ENCODE measurements at regions not wholly inside any gene's neighbourhood (a gene's known extent, or its start where the extent isn't known, plus 50 kb on each side); places are given as distances from the start of the nearest gene placed in this dataset.

DNA sequence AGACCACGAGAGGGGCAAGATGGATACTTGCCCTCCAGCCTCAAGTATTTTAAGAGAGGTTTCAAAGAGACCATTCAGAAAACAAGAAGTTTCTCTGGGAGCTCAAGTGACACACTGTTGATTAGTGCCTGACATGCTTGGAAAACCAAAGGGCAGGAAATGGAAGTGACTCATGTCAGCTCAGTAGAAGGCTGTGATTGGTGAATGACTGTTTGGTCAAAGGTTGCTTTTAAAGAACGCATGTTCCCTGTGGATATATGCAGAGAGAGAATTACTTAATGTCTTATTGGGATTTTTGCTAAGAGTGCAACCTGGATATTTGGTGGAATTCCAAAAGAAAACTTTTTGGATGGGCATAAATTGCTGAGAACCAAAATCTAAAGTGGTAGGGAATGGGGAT, 549.9 kb downstream of the XIRP2 start:
- H3K27ac ChIP-seq, result no peak overlapping the region
- no peak overlapping the region for H3K4me3 ChIP-seq
- no peaks in the 10 kb centered on the region for H3K36me3 ChIP-seq
- DNase-seq, result no peak
- WGBS, 2 donors, result 46 to 49% methylated on average over 2 of the region's 2 CpGs
- no peaks in the 10 kb centered on the region for H3K9me3 ChIP-seq
- no peaks in the 10 kb centered on the region for H3K27me3 ChIP-seq
- TF ChIP-seq, protein P1, sequence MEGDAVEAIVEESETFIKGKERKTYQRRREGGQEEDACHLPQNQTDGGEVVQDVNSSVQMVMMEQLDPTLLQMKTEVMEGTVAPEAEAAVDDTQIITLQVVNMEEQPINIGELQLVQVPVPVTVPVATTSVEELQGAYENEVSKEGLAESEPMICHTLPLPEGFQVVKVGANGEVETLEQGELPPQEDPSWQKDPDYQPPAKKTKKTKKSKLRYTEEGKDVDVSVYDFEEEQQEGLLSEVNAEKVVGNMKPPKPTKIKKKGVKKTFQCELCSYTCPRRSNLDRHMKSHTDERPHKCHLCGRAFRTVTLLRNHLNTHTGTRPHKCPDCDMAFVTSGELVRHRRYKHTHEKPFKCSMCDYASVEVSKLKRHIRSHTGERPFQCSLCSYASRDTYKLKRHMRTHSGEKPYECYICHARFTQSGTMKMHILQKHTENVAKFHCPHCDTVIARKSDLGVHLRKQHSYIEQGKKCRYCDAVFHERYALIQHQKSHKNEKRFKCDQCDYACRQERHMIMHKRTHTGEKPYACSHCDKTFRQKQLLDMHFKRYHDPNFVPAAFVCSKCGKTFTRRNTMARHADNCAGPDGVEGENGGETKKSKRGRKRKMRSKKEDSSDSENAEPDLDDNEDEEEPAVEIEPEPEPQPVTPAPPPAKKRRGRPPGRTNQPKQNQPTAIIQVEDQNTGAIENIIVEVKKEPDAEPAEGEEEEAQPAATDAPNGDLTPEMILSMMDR (IDR thresholded peaks at IDR 0.05), result no peak
- TF ChIP-seq POLR2A (IDR thresholded peaks at IDR 0.05), result no peak
- H3K4me1 ChIP-seq, result no peaks in the 10 kb centered on the region
- intact Hi-C loops (cut with DNase I), result no loop called here

DNA sequence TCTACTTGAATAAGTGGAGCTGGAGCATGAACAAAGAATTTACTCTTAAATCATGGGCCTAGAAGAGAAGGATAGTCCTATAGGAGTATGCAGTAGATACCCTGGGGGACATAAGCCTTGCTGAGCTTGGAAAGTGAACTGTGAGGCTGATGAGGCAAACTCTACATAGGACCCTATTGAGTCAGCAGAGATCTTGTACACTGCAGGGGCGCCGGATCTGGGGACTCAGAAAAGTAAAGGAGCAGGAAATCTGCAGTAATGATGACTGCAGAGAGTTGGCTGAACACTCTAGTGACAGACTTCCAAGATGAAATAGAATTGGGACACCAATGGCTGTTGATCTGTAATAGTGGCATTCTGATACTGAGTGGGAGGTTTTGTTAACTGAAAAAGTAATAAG, 543.7 kb downstream of the XIRP2 start:
- TF ChIP-seq, protein P1 (IDR thresholded peaks at IDR 0.05), result no peak
- no peak for TF ChIP-seq POLR2A (IDR thresholded peaks at IDR 0.05)
- no peak overlapping the region for H3K4me3 ChIP-seq
- no peaks in the 10 kb centered on the region for H3K9me3 ChIP-seq
- H3K27ac ChIP-seq, result no peak overlapping the region
- DNase-seq, result no peak
- no peaks in the 10 kb centered on the region for H3K4me1 ChIP-seq
- intact Hi-C loops (cut with DNase I), result no loop called here
- no peaks in the 10 kb centered on the region for H3K27me3 ChIP-seq
- no peaks in the 10 kb centered on the region for H3K36me3 ChIP-seq
- 64 to 84% methylated on average over 2 of the region's 2 CpGs for WGBS, 2 donors

DNA sequence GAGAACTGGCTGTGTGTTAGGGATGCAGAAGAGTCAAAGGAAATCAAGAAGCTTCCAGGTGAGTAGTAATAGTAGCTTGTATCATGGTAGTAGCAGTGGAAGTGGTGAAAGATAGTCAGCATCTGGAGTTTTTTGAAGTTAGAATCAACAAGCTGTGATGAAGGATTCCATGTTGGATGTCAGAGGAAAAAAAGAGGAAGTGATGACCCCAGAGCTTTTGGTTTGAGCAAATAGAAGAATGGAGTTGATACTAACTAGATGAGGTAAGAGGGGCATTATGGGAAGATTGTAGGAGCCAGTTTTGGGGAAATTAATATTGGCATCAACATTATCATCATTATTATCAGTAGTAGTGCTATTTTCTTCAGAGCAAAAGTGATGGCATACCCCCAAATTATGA, 542.2 kb downstream of the XIRP2 start:
- Histone ChIP-seq H3K4me1 (no peaks in the 10 kb centered on the region), H3K9me3 (no peaks in the 10 kb centered on the region), H3K4me3 (no peak overlapping the region), H3K27ac (no peak overlapping the region), H3K27me3 (no peaks in the 10 kb centered on the region), H3K36me3 (no peaks in the 10 kb centered on the region)
- no peak for TF ChIP-seq POLR2A (IDR thresholded peaks at IDR 0.05)
- TF ChIP-seq, protein P1 (IDR thresholded peaks at IDR 0.05), result no peak
- intact Hi-C loops (cut with DNase I), result no loop called here
- DNase-seq, result no peak

DNA sequence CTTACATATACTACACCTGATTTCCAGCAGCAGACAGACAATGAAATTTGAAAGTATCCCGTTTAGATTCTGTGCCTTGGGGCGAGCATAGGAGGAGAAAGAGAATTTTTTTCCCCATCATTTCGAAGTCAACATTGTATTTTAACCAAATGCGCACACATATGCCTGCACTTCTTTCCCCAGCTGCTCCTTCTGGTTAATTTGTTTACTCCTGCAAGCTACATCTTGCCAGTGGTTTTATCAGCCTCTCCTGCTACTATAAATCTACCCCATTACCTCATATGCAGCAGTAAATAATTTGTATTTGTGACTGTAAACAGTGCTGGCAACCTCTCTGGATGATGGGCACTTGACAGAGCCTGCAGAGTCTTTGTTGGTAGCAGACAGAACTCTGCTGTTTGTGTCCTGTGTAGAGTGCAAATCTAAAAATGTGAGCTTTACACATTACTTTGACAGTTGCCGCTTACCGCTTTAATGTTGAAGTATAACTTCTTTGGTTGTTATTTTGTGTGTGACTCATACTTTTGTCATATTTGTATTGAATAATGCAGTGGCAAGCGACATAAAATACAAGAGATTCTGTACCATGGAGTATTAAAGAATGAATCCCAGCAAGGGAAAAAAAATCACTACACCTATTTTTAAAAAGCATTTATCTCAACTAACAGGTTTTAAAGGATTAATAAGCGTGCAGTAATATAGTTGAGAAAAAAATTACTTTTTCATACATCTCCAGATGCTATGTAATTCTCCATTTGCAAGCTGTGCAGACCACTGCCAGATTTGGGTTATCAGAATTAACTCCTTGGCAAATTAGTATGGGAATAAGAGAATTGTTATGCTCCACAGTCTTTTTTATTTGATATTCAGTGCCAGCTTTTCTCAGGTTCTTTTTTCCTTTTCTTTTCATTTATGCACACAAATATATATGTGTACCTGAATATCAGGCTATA, 536.8 kb downstream of the XIRP2 start:
- H3K27me3 ChIP-seq, result no peaks in the 10 kb centered on the region

DNA sequence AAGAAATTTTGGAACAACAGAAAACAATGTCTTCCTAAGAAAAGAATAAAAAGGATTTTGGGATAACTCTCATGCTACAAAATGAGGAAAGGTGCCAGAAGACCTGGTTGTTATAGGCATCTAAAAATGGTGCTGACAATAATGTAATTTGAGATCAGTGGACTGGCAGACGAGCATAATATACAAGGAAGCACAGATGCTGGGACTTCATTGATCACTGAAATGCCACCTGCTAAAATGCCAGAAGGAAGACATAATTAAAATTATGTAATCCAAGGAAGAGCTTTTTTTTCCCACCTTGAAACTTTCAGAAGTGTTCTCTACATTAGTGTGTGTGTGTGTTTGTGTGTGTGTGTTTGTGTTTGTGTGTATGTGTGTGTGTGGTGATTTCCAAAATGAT, 535.9 kb downstream of the XIRP2 start:
- Histone ChIP-seq H3K4me1 (no peaks in the 10 kb centered on the region), H3K27ac (no peak overlapping the region), H3K4me3 (no peak overlapping the region), H3K36me3 (no peaks in the 10 kb centered on the region), H3K9me3 (no peaks in the 10 kb centered on the region), H3K27me3 (no peaks in the 10 kb centered on the region)
- intact Hi-C loops (cut with DNase I), result no loop called here
- WGBS, 2 donors, result 32 to 35% methylated on average over 1 of the region's 1 CpG
- no peak for DNase-seq
- no peak for TF ChIP-seq POLR2A (IDR thresholded peaks at IDR 0.05)
- TF ChIP-seq, protein P1 (IDR thresholded peaks at IDR 0.05), result no peak

More for the DNA sequence above, 536.8 kb downstream of the XIRP2 start:
- TF ChIP-seq, protein P1 (IDR thresholded peaks at IDR 0.05), result no peak
- TF ChIP-seq POLR2A (IDR thresholded peaks at IDR 0.05), result no peak
- Histone ChIP-seq H3K4me1 (no peaks in the 10 kb centered on the region), H3K9me3 (no peaks in the 10 kb centered on the region), H3K4me3 (no peak overlapping the region), H3K36me3 (no peaks in the 10 kb centered on the region), H3K27ac (no peak overlapping the region)
- intact Hi-C loops (cut with DNase I), result no loop called here
- DNase-seq, result no peak
- 45 to 59% methylated on average over 8 of the region's 8 CpGs for WGBS, 2 donors
